ENCODE measurements at regions not wholly inside any gene's neighbourhood (a gene's known extent, or its start where the extent isn't known, plus 50 kb on each side); places are given as distances from the start of the nearest gene placed in this dataset.

DNA sequence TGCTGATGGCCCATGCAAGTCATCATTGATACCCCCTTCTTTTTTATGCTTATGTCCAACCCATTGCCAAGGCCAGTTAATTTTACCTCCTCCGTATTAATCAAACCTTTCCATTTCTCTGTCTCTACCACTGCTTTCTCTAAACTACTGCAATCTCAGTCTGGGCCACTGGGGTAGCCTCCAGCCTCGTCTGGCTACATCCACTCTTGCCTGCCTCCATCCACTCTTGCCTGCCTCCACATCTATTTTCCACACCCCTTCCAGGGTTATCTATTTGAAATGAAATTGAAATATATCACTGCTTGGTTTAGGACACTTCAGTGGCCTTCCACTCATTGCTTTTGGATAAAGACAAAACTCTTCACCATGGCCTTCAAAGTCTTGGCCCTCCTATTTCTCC is 425.3 kb upstream of the CLINT1 start:
- no peak for DNase-seq

DNA sequence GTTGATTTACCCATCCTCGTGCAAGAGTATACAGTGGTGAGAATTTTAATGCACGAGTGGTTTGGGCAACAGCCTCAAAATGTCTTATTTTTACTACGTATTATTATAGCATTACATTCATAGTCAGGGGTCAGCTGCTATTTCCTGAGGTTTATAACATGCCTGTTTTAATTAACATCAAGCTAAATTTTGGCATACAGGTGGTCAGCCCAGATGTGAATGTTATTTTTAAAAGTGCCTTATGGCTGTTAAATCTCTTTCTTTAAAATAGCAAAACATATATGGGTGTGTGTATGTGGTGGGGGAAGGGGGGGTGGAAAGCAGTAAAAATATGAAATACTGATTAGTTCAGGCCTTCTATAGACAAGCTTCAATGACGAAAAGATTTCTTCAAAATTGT is 424.5 kb upstream of the CLINT1 start:
- no peak for DNase-seq

DNA sequence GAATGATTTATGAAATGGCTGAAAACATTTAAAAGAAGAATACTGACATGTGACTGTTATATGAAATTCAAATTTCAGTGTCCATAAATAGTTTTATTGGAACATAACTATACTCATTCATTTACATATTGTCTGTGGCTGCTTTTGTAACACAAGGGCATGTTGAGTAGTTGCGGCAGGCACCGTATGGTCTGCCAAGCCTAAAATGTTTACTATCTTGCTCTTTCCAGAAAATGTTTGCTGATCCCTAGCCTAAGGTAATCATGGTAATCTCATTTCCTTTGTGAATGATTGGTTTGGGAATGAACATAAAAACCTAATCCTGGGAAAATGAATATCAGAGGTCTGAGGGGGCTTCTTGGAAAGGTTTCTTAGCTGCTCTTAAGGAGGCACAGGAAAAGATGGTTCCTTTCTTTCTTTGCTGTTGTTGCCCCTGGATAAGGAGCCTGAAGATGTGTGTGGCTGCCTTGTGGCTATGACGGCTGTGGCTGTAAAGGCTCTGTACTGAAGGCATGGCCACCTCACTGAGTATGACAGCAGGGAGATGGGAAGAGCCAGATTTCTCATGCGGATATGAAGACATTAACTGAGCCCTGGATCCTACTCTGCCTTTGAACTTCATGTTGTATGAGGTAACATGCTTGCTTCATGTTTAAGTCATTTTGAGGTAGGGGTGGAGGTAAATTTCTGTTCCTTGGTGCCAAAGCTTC is 419.4 kb upstream of the CLINT1 start:
- no peak for DNase-seq

DNA sequence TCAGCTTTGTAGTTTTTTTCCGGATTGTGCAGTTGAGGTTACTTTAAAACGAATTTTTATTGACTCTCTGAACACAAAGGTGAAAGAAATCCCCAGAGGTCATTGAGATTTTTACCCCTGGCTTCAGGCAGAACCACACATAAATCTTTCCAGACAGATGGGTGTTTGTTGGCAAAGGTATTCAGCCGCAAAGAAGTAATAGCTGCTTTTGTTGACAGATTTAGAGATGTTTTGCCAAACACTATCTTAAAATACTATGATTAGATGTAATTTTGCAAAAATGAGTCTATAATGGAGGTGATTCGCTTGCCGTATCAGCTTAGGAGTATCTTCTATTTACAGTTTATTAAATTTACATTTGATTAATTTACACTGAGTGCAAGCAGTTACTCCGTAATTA is 418.3 kb upstream of the CLINT1 start:
- DNase-seq: no peak

DNA sequence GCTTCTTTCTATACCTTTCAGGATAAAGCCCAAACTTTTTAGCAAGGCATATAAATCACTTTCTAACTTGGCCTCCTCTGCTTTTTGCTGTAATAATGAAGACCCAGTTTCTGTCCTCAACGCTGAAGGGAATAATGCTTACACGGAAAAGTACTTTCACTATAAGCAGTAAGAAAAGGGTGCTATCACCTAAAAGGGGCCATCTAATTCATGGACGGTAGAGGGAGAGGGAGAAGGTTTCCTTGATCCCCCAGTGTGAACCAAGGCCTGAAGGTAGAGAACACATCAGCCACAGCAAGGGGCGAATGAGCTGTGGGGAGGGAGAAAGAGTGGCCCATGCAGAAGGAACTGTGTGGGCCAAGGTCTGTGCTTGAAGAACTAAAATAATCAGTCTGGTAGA is 417.7 kb upstream of the CLINT1 start:
- DNase-seq: no peak

DNA sequence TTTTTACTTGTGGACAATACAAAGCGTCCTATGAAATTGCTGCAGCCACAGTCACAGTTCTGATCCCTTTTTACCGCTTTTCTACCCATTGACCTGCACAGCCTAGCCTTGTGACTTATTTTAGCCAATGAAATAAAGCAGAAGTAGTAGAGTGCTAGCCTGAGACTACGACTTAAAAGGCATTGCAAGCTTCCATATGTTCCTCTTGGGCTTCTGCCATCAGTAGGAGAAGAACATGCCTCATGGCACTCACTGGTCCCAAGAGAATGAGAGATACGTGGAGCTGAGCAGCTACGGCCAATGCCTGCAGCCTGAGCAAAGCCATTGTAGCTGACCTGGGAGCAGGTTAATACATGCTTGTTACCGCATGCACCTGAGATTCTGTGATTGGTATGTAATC is 416.6 kb upstream of the CLINT1 start:
- no peak for DNase-seq

DNA sequence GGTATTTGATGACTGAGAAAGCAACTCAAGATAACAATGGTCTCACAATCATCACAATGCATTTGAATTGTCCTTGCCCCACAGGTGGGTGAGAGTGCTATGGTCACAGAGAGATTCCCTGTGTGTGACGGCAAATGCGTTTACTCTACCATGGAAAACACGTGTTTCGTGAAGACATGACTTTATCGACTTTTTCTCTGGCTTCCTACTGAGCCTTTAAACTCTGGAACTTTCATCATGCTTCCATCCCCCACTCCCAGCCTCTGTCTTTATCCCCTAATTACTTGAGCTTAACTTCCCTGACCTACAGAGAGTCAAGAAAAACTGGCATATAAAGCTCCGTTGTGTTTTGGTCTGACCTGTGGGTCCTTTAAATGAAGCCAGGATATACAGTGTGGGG is 414.1 kb upstream of the CLINT1 start:
- DNase-seq: no peak

DNA sequence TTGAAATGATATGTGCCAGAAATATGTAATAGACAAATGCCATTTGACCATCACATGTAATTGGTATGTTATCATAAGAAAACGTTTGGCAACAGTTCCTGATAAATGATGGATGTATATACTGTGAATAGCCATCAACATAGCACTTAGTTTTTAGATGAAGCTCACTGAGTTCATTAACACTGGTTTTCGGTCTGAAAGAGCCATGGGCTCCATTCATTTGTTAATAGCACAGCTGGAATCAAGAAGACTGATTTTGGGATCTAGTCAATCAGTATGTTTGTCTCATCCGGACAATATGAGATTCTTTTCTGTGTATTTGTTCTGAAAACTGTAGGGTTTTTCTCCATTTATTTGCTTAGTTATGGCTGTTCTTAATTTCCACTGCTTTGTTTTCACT is 413.5 kb upstream of the CLINT1 start:
- no peak for DNase-seq

DNA sequence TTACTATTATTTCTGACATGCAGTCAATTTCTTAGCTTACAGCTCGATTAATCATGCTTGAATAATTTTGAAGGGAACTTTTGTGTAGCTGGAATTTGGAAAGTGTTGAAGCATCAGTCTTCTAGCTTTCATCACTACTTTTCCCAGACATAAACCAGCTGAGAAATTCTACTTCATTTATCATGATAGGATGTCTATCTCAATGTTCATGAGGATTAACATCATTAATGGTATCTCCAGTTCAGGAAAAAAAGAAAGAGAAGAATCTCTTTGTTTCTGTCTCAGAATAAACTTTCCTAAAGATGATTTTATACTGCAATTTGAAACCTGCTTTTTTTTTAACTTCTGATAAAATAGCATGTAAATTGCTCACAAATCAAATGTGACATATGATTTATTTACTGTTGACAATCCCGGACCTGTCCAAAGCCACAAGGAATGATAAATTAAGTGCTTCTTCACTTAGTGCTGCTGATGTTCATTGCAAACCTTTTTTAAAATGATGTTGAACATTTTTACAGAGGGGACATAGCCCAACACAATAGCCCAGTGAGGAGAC is 412.1 kb upstream of the CLINT1 start:
- DNase-seq: no peak

DNA sequence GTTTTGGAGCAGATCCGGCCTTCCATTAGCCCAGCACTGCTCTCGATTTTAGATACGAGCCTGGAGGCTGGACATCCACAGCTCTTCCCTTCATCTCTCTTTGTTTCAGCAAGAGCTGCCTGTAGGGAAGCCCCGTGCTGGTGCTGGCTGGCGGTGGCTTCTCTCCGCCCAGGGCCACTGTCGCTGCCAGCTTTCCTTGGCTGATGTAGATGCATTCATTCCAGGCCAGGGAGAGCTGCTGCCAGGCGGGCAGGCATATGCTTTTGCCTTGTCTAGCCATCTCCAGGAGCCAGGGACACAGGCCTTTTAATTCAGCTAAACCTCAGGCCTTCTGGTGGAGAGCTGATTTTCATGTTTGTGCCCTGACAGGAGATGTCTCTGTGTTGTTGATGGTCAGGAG is 409.3 kb upstream of the CLINT1 start:
- no peak for DNase-seq

DNA sequence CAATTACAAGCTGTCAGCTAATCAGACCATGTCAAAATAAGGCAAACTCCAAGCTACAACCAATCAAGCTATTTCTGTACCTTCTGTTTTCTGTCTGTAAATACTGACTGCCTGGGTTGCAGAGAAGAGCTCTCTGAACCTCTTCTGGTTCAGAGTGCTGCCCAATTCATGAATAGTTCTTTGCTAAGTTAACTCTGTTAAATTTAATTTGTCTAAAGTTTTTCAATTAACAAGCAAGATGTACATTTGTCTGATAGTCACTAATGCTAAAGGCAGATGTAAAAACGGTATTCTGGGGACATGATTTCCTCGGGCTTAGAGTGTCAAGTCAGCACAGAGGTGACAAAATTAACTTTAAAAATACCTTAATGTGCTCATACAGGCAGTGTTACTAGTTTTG is 408.3 kb upstream of the CLINT1 start:
- no peak for DNase-seq

DNA sequence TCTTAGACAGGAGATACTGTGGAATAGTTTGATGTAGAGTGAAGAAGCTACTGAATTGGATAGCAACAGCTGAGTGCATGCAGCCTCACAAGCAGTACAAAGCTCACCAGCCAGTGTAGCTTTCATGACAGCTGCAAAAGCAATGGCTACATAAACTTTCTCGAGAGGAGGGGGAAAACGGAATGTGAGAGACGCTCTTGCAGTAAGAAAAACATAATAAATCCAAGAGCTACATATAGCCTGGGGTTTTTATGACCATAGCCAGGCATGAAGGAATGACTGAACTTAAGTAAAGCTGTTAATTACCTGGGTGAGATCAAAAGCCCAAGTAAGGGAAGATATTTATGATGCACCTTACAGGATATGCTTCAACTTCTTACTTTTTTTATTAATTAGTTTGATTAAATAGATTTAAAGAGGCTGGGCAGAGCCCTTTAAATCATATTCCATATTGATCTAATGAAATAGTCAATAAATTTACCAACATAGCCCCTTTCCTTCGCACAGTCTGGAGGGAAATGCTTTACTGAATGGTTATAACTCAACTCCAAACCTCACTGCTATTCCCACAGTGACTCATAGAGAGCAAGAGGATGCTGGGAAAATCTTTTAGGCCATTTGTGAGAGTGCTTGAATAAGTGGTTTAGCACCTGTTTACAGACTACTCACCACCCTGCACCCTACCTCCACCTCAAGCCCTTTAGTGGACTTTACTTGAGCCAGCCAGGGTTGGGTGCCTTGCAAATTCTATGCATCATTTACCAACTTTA is 407.2 kb upstream of the CLINT1 start:
- DNase-seq: no peak

DNA sequence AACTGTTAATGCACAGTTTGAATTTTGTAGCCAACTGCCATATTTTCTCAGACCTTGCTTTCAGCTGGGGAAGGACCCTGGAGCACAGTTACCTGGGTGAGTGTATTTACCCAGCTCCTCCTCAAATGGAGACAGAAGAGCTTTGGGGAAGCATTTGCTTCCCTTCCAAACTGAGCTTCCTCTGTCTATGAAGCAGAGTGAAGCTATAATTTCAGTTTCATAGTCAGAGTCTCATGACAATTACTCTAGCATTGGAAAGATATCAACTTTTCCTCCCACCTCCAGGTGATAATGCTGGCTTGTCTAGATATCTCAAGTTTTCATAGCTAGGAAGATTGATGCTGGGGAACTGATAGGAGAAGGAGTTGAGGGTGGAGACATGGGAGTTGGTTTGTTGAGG is 406.4 kb upstream of the CLINT1 start:
- no peak for DNase-seq

DNA sequence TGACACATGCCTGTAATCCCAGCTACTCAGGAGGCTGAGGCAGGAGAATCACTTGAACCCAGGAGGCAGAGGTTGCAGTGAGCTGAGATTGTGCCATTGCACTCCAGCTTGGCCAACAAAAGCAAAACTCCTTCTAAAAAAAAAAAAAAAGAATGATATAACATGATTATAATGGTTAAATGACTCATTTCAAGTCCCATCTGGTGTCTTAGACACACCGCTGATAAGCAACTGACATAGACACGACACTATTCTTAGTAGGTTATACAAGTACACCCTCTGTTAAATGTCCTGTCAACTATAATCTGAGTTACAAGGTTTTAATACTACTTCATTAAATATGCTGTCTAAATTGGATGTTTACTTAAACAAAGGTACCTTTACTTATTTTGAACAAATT is 405.3 kb upstream of the CLINT1 start:
- no peak for DNase-seq

DNA sequence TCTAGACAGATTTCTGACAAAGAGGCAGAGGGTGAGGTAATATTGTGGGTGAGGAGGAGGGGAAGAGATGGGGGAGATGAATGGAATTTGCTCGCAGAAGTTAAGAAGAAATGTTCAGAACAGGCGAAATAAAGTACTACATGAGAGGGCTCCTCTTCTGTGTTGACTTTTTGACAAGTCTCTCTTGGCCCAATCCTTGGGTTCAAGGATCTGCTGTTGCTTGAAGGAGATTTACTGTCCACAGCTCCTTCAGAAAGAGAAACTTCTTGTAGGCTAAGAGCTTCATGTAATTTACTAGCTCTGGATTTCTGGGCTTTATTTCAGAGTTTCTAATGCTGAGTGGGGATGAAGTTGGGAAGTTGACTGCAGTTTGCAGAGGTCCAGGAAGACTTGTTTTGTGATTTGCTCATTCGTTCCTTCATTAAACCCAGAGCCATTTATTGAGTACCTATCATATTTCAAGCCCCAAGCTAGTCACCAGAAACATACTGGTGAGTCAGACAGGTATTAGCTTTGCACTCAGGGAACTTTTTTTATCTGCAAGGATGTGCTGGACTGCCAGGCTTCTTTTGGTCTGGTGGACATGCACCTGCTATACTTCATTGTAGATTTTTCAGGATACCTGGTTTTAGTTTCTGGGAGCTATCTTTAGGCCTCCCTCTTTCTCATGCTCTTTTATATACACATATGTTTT is 402.9 kb upstream of the CLINT1 start:
- DNase-seq: no peak

DNA sequence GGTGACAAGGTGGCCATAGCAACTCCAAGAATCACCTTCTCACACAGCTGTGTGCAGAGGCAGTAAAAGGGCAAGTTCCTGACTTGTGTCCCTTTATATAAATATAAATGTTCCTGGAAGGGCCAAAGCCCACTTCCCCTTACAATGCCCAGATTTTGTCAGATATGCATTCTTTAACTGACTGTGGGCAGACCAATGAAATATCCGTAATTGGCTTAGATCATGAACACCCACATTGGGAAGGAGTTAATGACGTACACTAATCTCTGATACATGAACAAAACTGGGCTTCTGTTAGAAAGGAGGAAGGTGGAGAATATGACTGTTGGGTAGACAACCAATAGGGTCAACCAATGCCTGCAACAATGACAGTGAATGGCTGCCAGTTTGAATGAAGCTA is 397.2 kb upstream of the CLINT1 start:
- DNase-seq: no peak

DNA sequence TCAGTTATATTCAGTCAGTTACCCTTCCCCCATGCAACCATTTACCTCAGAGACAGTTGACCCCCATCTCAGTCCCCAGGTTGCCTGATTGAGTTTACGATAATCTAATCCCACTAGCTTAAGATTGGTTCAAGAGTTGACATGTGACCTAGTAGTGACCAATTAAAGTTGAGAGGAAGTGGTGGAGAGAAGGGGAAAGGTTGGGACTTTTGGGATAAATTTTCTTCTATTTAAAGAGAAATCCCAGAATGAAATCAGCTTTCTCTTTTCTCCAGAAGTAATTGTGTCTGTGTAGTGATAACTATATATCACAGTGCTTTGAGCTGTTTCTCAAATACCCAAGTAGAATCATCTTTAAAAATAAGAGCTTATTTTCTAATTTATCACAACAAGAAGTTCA is 396.7 kb upstream of the CLINT1 start:
- no peak for DNase-seq

DNA sequence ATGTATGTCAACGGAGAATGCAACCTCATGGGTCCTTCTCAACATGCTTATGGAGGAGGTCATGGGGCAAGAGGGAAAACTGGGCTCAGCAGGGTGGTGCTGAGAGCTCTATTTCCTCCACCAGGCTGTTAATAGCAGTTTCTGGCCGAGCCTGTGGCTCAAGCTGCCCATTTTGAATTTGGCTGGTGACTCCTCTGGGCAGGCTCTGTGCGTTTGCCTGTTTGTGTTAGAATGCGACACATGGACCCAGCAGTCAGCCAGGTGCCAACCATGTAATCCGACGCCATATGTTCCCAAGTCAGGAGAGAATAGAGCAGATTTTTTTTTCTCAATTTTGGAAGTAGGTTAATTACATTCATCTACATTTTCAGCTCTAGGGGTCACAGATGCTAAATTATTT is 387.7 kb upstream of the CLINT1 start:
- DNase-seq: no peak

DNA sequence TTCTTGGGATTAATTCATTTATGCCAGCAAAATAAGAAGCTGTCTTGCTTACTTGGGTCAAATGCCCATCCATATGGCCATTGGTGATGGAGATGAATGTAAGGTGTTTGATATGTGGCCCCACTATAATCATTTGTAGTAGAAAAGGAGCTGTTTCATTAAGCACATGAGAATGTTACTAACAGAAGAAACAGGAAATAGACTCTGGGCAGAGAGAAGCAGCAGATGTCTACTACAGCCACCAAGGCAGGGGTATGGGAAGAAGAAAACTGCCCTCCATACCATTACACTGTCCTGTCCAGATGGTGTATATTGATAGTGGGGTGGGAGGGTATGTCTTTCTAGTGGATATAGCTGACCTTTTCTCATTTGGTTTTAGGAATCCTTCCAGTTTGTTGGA is 386.6 kb upstream of the CLINT1 start:
- no peak for DNase-seq

DNA sequence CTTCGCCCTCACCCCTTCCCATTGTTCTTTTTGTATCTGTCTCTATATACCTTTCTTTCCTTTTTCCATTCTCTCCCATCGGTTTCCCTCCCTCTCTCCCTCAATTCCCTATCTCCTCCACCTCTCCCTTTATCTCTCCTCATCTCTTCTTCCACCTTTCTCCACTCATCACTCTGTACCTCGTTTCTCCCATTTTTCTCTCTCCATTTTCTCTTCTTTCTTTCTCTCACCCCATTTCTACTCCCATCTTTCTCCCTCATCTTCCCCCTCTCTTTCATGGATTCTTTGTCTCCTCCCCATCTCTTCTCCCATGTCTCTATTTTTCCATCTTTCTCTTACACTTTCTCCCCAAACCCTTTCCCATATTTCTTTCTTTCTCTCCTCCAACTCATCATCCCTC is 385.9 kb upstream of the CLINT1 start:
- DNase-seq: no peak

DNA sequence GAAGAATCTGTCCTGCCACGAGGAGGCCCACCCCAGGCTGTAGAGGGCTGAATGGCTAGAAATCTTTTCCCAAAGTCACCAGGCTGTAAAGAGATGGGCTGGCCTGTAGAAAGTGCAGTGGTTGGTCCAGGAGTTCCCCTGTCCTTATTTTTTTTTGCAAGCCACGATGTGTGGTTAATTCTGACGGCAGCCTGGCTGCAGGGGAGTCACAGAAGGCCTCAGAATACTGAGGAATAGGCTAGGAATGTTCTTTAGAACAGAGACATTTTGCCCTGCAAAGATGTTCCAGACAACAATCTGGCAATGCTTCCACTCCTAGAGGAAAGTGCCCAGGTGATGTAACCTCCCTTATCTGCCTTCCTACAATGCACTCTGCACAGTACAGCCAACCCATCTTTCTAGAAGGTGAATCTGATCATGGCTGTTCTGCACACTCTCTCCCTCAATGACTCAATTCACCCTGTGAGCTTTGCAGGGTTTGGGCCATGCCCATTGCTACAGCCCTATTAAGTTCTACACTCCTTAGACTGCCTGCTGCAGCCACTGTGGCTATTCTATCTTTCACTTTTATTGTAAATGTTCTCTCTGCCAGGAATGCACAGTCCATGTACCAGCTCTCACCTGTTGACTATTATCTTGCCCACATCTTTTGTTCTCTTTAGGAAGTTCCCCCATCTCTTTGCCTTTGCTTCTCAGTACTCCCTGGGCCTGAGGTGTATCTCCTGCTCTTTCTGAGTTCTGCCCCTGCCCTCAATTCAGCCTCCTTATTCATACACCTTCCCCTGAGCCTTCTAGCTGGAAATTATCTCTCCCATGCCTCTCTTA is 377.8 kb upstream of the CLINT1 start:
- DNase-seq: no peak

DNA sequence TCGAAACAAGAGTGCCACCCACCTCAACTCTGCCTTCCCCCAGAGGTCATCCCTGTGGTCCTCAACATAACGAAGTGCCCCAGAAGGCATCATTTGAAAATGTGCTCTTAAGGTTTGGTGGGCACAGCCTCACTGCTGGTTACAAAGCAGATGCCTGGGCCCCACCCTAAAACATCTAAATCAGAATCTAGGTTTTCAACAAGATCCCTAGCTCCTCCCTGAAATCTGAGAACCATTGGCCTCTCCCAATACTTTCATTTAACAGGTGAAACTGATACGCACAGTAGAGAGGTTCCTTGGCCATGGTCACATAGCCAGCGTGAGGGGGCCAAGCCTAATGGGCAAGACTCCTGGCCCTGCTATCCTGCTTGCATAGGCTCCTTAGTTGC is 376.2 kb upstream of the CLINT1 start:
- no peak for DNase-seq
